HCT116 (cell line): ENCODE measurements at regions not wholly inside any gene's neighbourhood (a gene's known extent, or its start where the extent isn't known, plus 50 kb on each side); places are given as distances from the start of the nearest gene placed in this dataset.

Source experiments
- ATAC-seq: fragments of 200-7000 bp; cut with Tn5 transposase; 2 replicates; pipeline ENCODE4 v1.9.1; 2020; ENCODE audit warnings: mild to moderate bottlenecking, moderate library complexity
- BruUV-seq: library from RNA; stranded (reverse); fragments of 400-500 nt; replicated peaks from 2 replicates; lab custom pipeline; 2021; lab: Mats Ljungman, UMichigan
- CTCF ChIA-PET: fragments of 300-600 bp; sonication (Branson Sonifier 250); formaldehyde crosslinking; loops from one replicate; lab custom pipeline; 2021; ENCODE audit warnings: antibody characterized with exemption; lab: Charles Lee
- POLR2A ChIA-PET: fragments of 300-600, 350-600 bp; sonication (Branson Sonifier 250); formaldehyde crosslinking; loops from one replicate; lab custom pipeline; 2021; ENCODE audit warnings: antibody characterized with exemption; lab: Charles Lee
- RAD21 ChIA-PET, 2 experiments: fragments of 300-600 bp; sonication (Branson Sonifier 250); formaldehyde crosslinking; loops; one replicate each; lab custom pipeline; 2023; ENCODE audit warnings: low total read pairs in 2 of 2; ENCODE audit not compliant: uncharacterized antibody in 2 of 2, unreplicated experiment in 2 of 2, low non-redundant PET in 1 of 2; lab: Charles Lee
- DNase-seq: peaks from one replicate; pipeline ENCODE4 v3.0.0-alpha.2; 2010; ENCODE audit warnings: low read depth, low spot score
- H2AFZ ChIP-seq: fragments of 200-600 bp; shearing (Covaris generic), sonication (generic); 2 replicates; pipeline ENCODE4 v1.6.1; 2017; ENCODE audit warnings: low read depth, mixed run types, mixed read lengths, antibody characterized with exemption, low read length; ENCODE audit not compliant: poor library complexity, severe bottlenecking
- H3K27ac ChIP-seq: 2 replicates; pipeline ENCODE4 v1.5.1; 2012; ENCODE audit warnings: low read depth, low read length
- H3K27me3 ChIP-seq: fragments of 200-600 bp; sonication (generic); 2 replicates; pipeline ENCODE4 v1.6.1; 2016; ENCODE audit warnings: mixed run types, low read length, mixed read lengths; ENCODE audit not compliant: insufficient read depth
- H3K36me3 ChIP-seq, 2 experiments: fragments of 200-500 bp in 1 of 2; fragments of 200-600 bp in 1 of 2; sonication (Bioruptor generic) in 1 of 2; sonication (generic) in 1 of 2; 2 replicates each; pipeline versions ENCODE4 v1.5.1 to v1.6.1; 2014 to 2016; ENCODE audit warnings: low read length in 2 of 2, inconsistent platforms in 1 of 2, mixed read lengths in 1 of 2, mixed run types in 1 of 2; ENCODE audit not compliant: insufficient read depth in 2 of 2, control insufficient read depth in 1 of 2
- H3K4me1 ChIP-seq, 2 experiments: fragments of 200-600 bp in 1 of 2; sonication (generic) in 1 of 2; 2 replicates each; pipeline versions ENCODE4 v1.5.1 to v1.6.1; 2012 to 2017; ENCODE audit warnings: low read length in 2 of 2, inconsistent platforms in 1 of 2, mild to moderate bottlenecking in 1 of 2, mixed read lengths in 1 of 2, mixed run types in 1 of 2, moderate library complexity in 1 of 2; ENCODE audit not compliant: insufficient read depth in 2 of 2, control insufficient read depth in 1 of 2
- H3K4me2 ChIP-seq: fragments of 200-600 bp; sonication (generic); 2 replicates; pipeline ENCODE4 v1.6.1; 2017; ENCODE audit warnings: mixed run types, low read length, mixed read lengths
- H3K4me3 ChIP-seq, 2 experiments: fragments of 200-600 bp in 1 of 2; sonication (generic) in 1 of 2; replicated peaks in 1 of 2; 2 replicates each; pipeline ENCODE4 v1.5.1; 2011 to 2016; ENCODE audit warnings: low read length in 2 of 2, control low read depth in 1 of 2, low read depth in 1 of 2, mild to moderate bottlenecking in 1 of 2, mixed read lengths in 1 of 2, mixed run types in 1 of 2
- H3K79me2 ChIP-seq: fragments of 200-600 bp; sonication (generic); 2 replicates; pipeline ENCODE4 v1.6.1; 2017; ENCODE audit warnings: mild to moderate bottlenecking, mixed run types, low read length, moderate library complexity, mixed read lengths; ENCODE audit not compliant: insufficient read depth
- H3K9ac ChIP-seq: fragments of 200-600 bp; sonication (generic); 2 replicates; pipeline ENCODE4 v1.6.1; 2016; ENCODE audit warnings: low read length, mixed read lengths
- H3K9me2 ChIP-seq: fragments of 200-600 bp; sonication (generic), shearing (Covaris generic); 2 replicates; pipeline ENCODE4 v1.6.1; 2017; ENCODE audit warnings: mixed run types, mild to moderate bottlenecking, moderate library complexity; ENCODE audit not compliant: insufficient read depth
- H3K9me3 ChIP-seq, 2 experiments: fragments of 200-500 bp in 1 of 2; fragments of 200-600 bp in 1 of 2; sonication (Bioruptor generic) in 1 of 2; sonication (generic) in 1 of 2; 2 replicates each; pipeline ENCODE4 v1.6.1; 2014 to 2017; ENCODE audit warnings: low read length in 2 of 2, mixed read lengths in 2 of 2, inconsistent platforms in 1 of 2, low read depth in 1 of 2, mild to moderate bottlenecking in 1 of 2, mixed run types in 1 of 2, moderate library complexity in 1 of 2; ENCODE audit not compliant: control insufficient read depth in 1 of 2, insufficient read depth in 1 of 2
- H4K20me1 ChIP-seq: fragments of 200-600 bp; sonication (generic), shearing (Covaris generic); 2 replicates; pipeline ENCODE4 v1.6.1; 2017; ENCODE audit warnings: mixed run types, mild to moderate bottlenecking, moderate library complexity; ENCODE audit not compliant: insufficient read depth
- CBX3 ChIP-seq: IDR thresholded peaks from 2 replicates; pipeline ENCODE4 v1.6.1; 2012; ENCODE audit warnings: low read depth
- CTCF ChIP-seq, 3 experiments: fragments of 200-600 bp in 1 of 3; sonication (generic) in 1 of 3; IDR thresholded peaks in 2 of 3; conservative IDR thresholded peaks in 1 of 3; 2 replicates each; pipeline ENCODE4 v1.5.1; 2012 to 2017; ENCODE audit warnings: low read depth in 2 of 3, low read length in 2 of 3, antibody characterized with exemption in 1 of 3, borderline replicate concordance in 1 of 3, control low read depth in 1 of 3, mild to moderate bottlenecking in 1 of 3, mixed read lengths in 1 of 3, mixed run types in 1 of 3, moderate library complexity in 1 of 3; ENCODE audit not compliant: insufficient read depth in 1 of 3
- EGR1 ChIP-seq: IDR thresholded peaks from 2 replicates; pipeline ENCODE4 v1.6.1; 2012; ENCODE audit warnings: low read depth
- EZH2 ChIP-seq: fragments of 200-600 bp; sonication (generic); IDR thresholded peaks from 2 replicates; pipeline ENCODE4 v1.6.1; 2017; ENCODE audit warnings: antibody characterized with exemption, mixed run types
- FOSL1 ChIP-seq: IDR thresholded peaks from 2 replicates; pipeline ENCODE4 v1.6.1; 2012; ENCODE audit warnings: low read depth
- JUND ChIP-seq: IDR thresholded peaks from 2 replicates; pipeline ENCODE4 v1.6.1; 2012
- POLR2A ChIP-seq: IDR thresholded peaks from 2 replicates; pipeline ENCODE4 v1.7.0; 2011; ENCODE audit warnings: borderline replicate concordance; ENCODE audit not compliant: insufficient read depth, insufficient read length; ENCODE audit errors: extremely low read depth
- POLR2AphosphoS5 ChIP-seq: IDR thresholded peaks from 2 replicates; pipeline ENCODE4 v1.6.1; 2011; ENCODE audit warnings: mild to moderate bottlenecking, low read depth, low read length, moderate library complexity
- SRF ChIP-seq: IDR thresholded peaks from 2 replicates; pipeline ENCODE4 v1.6.1; 2012; ENCODE audit warnings: low read depth
- YY1 ChIP-seq: IDR thresholded peaks from 2 replicates; pipeline ENCODE4 v1.6.1; 2011; ENCODE audit warnings: low read length, low read depth, moderate library complexity, mild to moderate bottlenecking; ENCODE audit not compliant: insufficient replicate concordance; ENCODE audit errors: extremely low read depth
- ZBTB33 ChIP-seq: IDR thresholded peaks from 2 replicates; pipeline ENCODE4 v1.6.1; 2011; ENCODE audit warnings: mild to moderate bottlenecking, low read length, moderate library complexity; ENCODE audit not compliant: insufficient replicate concordance; ENCODE audit errors: extremely low read depth
- ZFX ChIP-seq: fragments of 450-650 bp; IDR thresholded peaks from 2 replicates; pipeline ENCODE4 v1.6.1; 2017
- ZNF274 ChIP-seq: fragments of 200-500 bp; sonication (Bioruptor generic); IDR thresholded peaks from 2 replicates; pipeline ENCODE4 v1.6.1; 2014; ENCODE audit warnings: mild to moderate bottlenecking, low read depth, low read length, inconsistent platforms
- intact Hi-C: fragments of 100-400 bp; cut with micrococcal nuclease; formaldehyde crosslinking; loops from 2 replicates; pipeline ENCODE4 v1.10.0; 2022

- no peak overlapping the region for H3K4me3 ChIP-seq
- DNase-seq: no peak
- no peaks in the 10 kb centered on the region for H3K4me1 ChIP-seq
- peaks cover 4 to 15% of the 10 kb centered on the region in 2 experiments; a peak in 2 of 4 replicates for H3K9me3 ChIP-seq
- ChIA-PET RAD21 (no interaction called here), POLR2A (no interaction called here), CTCF (no interaction called here)
- no peak overlapping the region for H3K9ac ChIP-seq
- TF ChIP-seq ZBTB33: no peak
- no peak for TF ChIP-seq CBX3
- no peak for TF ChIP-seq ZFX
- no peak for TF ChIP-seq POLR2AphosphoS5
- no peak for TF ChIP-seq JUND
- no peak for TF ChIP-seq FOSL1
- no peak for TF ChIP-seq EGR1
- TF ChIP-seq SRF: no peak
- no peak for TF ChIP-seq ZNF274
- TF ChIP-seq POLR2A: no peak
- no peak for TF ChIP-seq EZH2
- no peak for TF ChIP-seq CTCF (IDR thresholded peaks at IDR 0.05 in 2 of 3, conservative IDR thresholded peaks at IDR 0.05 in 1 of 3; ENCODE audit: borderline replicate concordance in 1 of 3, insufficient read depth in 1 of 3, low read depth in 2 of 3, low read length in 2 of 3)
- TF ChIP-seq YY1: no peak
- H3K27me3 ChIP-seq: no peaks in the 10 kb centered on the region
- no peaks in the 10 kb centered on the region for H4K20me1 ChIP-seq
- ATAC-seq: no peak
- H3K27ac ChIP-seq: no peak overlapping the region
- H2AFZ ChIP-seq: no peak overlapping the region
- H3K79me2 ChIP-seq: no peaks in the 10 kb centered on the region
- no peaks in the 10 kb centered on the region for H3K36me3 ChIP-seq
- intact Hi-C loops: no loop called here
- no peak overlapping the region for H3K4me2 ChIP-seq
- no peaks in the 10 kb centered on the region for H3K9me2 ChIP-seq
- BruUV-seq: no TSS peak
Measured at GRCh38 chr7:69042138-69042537, 556.1 kb upstream of the AUTS2 start.
